ENCODE measurements at regions not wholly inside any gene's neighbourhood (a gene's known extent, or its start where the extent isn't known, plus 50 kb on each side); places are given as distances from the start of the nearest gene placed in this dataset.

DNA sequence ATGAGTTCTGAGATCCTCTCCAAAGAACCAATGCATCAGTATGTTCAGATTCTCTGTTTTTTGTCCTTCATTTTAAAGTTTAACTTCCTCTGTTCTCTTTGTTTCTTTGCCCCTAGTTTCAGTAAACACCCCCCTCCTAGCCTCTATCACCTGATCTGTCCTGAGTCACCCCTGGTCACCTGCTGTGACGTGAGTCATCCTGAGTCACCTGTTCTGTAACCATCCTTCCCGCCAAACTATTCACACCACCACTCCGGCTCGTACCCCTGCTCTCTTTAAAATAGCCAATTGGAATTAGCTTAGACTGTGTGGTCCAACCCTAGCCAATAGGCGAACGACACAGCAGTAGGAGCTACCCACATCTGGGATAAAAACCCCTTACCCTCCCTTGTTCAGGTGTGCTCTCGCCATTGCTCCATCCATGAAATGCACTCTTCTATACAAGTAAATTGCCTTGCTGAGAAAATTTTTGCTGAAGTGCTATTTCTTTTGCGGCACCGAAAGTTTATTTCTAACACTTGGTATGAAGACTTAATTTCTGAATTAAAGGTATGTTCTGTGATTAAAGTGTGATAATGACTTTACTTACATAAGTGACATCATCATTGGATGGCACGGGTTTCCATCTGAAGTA, 318.4 kb downstream of the AASDHPPT start:
- peaks cover 60% of the 10 kb centered on the region for H3K4me1 Mint-ChIP-seq (ENCODE audit: low read depth, unreplicated experiment)

DNA sequence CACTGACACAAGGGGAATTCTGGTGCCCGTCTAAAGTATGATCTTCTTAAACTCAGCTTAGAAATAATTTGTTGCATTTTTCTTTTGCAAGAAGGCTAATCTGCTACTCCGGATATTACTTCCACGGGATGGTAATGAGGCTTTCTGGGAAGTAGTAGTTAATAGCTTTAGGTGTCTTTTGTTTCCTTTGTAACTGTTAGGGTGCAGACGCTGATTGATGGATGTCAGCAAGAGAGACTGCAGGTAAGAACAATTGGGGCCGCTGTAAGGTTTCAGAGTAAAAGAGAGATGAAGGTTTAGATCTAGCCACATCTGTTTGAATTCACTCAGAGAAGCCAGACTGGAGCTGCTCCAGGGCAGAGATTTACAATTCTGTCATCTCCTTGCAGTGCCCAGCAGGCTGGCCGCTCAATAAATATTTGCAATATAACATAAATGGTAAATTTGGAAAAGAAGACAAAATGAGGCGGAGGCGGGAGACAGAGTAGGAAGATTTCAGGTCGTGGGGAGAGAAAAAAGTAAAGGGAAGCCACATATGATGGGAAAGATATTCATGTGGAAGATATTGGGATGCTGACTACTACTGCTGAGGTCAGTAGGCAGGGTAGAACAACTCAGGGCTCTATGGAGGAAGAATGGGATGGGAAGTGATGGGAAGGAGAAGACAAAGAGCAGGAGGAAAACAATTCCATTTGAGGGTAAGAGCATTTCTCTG, 320.5 kb downstream of the AASDHPPT start:
- H3K27me3 ChIP-seq (ENCODE audit: insufficient read depth, low read length), result no peaks in the 10 kb centered on the region
- H3K4me3 Mint-ChIP-seq (ENCODE audit: unreplicated experiment), result no peak overlapping the region
- H3K27ac Mint-ChIP-seq (ENCODE audit: unreplicated experiment), result peak overlapping the region; percentile 96
- DNase-seq (ENCODE audit: low read depth), result no peak
- peaks cover 10% of the 10 kb centered on the region for H3K9me3 Mint-ChIP-seq (ENCODE audit: unreplicated experiment)
- FAIRE-seq, result peak; percentile 62
- no peaks in the 10 kb centered on the region for H3K36me3 ChIP-seq (ENCODE audit: insufficient read depth, low read length)
- H3K4me1 Mint-ChIP-seq (ENCODE audit: low read depth, unreplicated experiment), result peaks cover 46% of the 10 kb centered on the region
- peak overlapping the region; percentile 50 for H2AFZ ChIP-seq (ENCODE audit: low read depth, low read length)
- no peak for TF ChIP-seq EZH2 (IDR thresholded peaks at IDR 0.05; ENCODE audit: insufficient read depth, low read length)
- TF ChIP-seq, protein P1, sequence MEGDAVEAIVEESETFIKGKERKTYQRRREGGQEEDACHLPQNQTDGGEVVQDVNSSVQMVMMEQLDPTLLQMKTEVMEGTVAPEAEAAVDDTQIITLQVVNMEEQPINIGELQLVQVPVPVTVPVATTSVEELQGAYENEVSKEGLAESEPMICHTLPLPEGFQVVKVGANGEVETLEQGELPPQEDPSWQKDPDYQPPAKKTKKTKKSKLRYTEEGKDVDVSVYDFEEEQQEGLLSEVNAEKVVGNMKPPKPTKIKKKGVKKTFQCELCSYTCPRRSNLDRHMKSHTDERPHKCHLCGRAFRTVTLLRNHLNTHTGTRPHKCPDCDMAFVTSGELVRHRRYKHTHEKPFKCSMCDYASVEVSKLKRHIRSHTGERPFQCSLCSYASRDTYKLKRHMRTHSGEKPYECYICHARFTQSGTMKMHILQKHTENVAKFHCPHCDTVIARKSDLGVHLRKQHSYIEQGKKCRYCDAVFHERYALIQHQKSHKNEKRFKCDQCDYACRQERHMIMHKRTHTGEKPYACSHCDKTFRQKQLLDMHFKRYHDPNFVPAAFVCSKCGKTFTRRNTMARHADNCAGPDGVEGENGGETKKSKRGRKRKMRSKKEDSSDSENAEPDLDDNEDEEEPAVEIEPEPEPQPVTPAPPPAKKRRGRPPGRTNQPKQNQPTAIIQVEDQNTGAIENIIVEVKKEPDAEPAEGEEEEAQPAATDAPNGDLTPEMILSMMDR (IDR thresholded peaks at IDR 0.05; ENCODE audit: insufficient read depth, low read depth, low read length), result no peak
- peak overlapping the region; percentile 79 for H3K9ac ChIP-seq (ENCODE audit: low read length)
- H3K27me3 Mint-ChIP-seq (ENCODE audit: low read depth, unreplicated experiment), result no peaks in the 10 kb centered on the region
- no peaks in the 10 kb centered on the region for H3K36me3 Mint-ChIP-seq (ENCODE audit: low read depth, unreplicated experiment)
- H3K4me1 ChIP-seq (ENCODE audit: insufficient read depth, low read length), result peaks cover 29% of the 10 kb centered on the region
- no peaks in the 10 kb centered on the region for H4K20me1 ChIP-seq (ENCODE audit: insufficient read depth, low read length)
- H3K79me2 ChIP-seq (ENCODE audit: insufficient read depth, low read length), result no peaks in the 10 kb centered on the region
- H3K9me3 ChIP-seq (ENCODE audit: insufficient read depth, low read depth, low read length), result peaks cover 3% of the 10 kb centered on the region
- H3K27ac ChIP-seq (ENCODE audit: low read depth, low read length), result peak overlapping the region; percentile 93
- H3K4me3 ChIP-seq (ENCODE audit: insufficient read depth, low read depth, low read length), result no peak overlapping the region
- H3K4me2 ChIP-seq (ENCODE audit: low read length), result peak overlapping the region; percentile 76

More for the DNA sequence above, 318.4 kb downstream of the AASDHPPT start:
- H3K9me3 Mint-ChIP-seq (ENCODE audit: unreplicated experiment), result peaks cover 10% of the 10 kb centered on the region
- H3K27ac Mint-ChIP-seq (ENCODE audit: unreplicated experiment), result peak overlapping the region; percentile 72
- DNase-seq (ENCODE audit: low read depth) (no peak), FAIRE-seq (no peak)
- Histone ChIP-seq H3K4me1 (ENCODE audit: insufficient read depth, low read length) (peaks cover 39% of the 10 kb centered on the region), H3K4me3 (ENCODE audit: insufficient read depth, low read depth, low read length) (no peak overlapping the region), H3K36me3 (ENCODE audit: insufficient read depth, low read length) (no peaks in the 10 kb centered on the region), H3K79me2 (ENCODE audit: insufficient read depth, low read length) (no peaks in the 10 kb centered on the region), H3K27me3 (ENCODE audit: insufficient read depth, low read length) (no peaks in the 10 kb centered on the region), H2AFZ (ENCODE audit: low read depth, low read length) (no peak overlapping the region), H3K9ac (ENCODE audit: low read length) (no peak overlapping the region), H3K9me3 (ENCODE audit: insufficient read depth, low read depth, low read length) (peaks cover 3% of the 10 kb centered on the region), H3K4me2 (ENCODE audit: low read length) (no peak overlapping the region), H4K20me1 (ENCODE audit: insufficient read depth, low read length) (no peaks in the 10 kb centered on the region), H3K27ac (ENCODE audit: low read depth, low read length) (no peak overlapping the region)
- H3K36me3 Mint-ChIP-seq (ENCODE audit: low read depth, unreplicated experiment), result no peaks in the 10 kb centered on the region
- TF ChIP-seq, protein P1 (IDR thresholded peaks at IDR 0.05; ENCODE audit: insufficient read depth, low read depth, low read length), result no peak
- no peak for TF ChIP-seq EZH2 (IDR thresholded peaks at IDR 0.05; ENCODE audit: insufficient read depth, low read length)
- no peak overlapping the region for H3K4me3 Mint-ChIP-seq (ENCODE audit: unreplicated experiment)
- no peaks in the 10 kb centered on the region for H3K27me3 Mint-ChIP-seq (ENCODE audit: low read depth, unreplicated experiment)

Measured in astrocyte (in vitro differentiated cells and primary cell).